GM12878 (cell line): ENCODE measurements at regions not wholly inside any gene's neighbourhood (a gene's known extent, or its start where the extent isn't known, plus 50 kb on each side); places are given as distances from the start of the nearest gene placed in this dataset.
A peak's percentile ranks its signal among the peaks of the same experiment; 100 is the strongest.

Source experiments
- ATAC-seq: fragments of 200-7000 bp; cut with Tn5 transposase; 3 replicates; pipeline ENCODE4 v1.9.1; 2020; ENCODE audit warnings: mild to moderate bottlenecking, moderate library complexity
- BruUV-seq: library from RNA; stranded (reverse); fragments of 400-500 nt; replicated peaks from 2 replicates; lab custom pipeline; 2021; lab: Mats Ljungman, UMichigan
- CTCF ChIA-PET: fragments of 300-600 bp; sonication (Branson Sonifier 250); formaldehyde crosslinking; extraction: SDS; loops from one replicate; lab custom pipeline; 2021; ENCODE audit warnings: inconsistent platforms; lab: Yijun Ruan, JAX
- POLR2A ChIA-PET: fragments of 350-600 bp; formaldehyde crosslinking; extraction: SDS; loops from one replicate; lab custom pipeline; 2021; ENCODE audit warnings: inconsistent platforms; lab: Charles Lee
- RAD21 ChIA-PET: fragments of 300-600 bp; sonication (Branson Sonifier 250); formaldehyde crosslinking; loops from one replicate; lab custom pipeline; 2023; ENCODE audit warnings: antibody characterized with exemption; ENCODE audit not compliant: unreplicated experiment; lab: Charles Lee
- SMC1A ChIA-PET: fragments of 300-600 bp; sonication (Branson Sonifier 250); formaldehyde crosslinking; loops from one replicate; lab custom pipeline; 2023; ENCODE audit not compliant: unreplicated experiment, uncharacterized antibody; lab: Charles Lee
- DNase-seq: peaks from one replicate; pipeline ENCODE4 v3.0.0-alpha.2; 2011; ENCODE audit warnings: low read depth, low spot score
- FAIRE-seq: peaks from 3 replicates; lab custom pipeline; 2011; peaks lifted over from hg19 to GRCh38; lab: Jason Lieb, UNC
- H2AFZ ChIP-seq: 2 replicates; pipeline ENCODE4 v1.6.0; 2011; ENCODE audit warnings: low read depth, low read length, control low read depth; ENCODE audit not compliant: control insufficient read depth
- H3K27ac ChIP-seq: 2 replicates; pipeline ENCODE4 v1.5.1; 2011; ENCODE audit warnings: control low read depth; ENCODE audit not compliant: control insufficient read depth, insufficient read depth
- H3K27me3 ChIP-seq, 2 experiments: replicated peaks in 1 of 2; 2 replicates each; pipeline versions ENCODE4 v1.6.0 to v1.6.1; 2011; ENCODE audit warnings: low read length in 1 of 2; ENCODE audit not compliant: control insufficient read depth in 2 of 2, insufficient read depth in 2 of 2
- H3K36me3 ChIP-seq, 2 experiments: 2 replicates each; pipeline ENCODE4 v1.5.1; 2011; ENCODE audit warnings: low read length in 1 of 2; ENCODE audit not compliant: control insufficient read depth in 2 of 2, insufficient read depth in 2 of 2
- H3K4me1 ChIP-seq: 2 replicates; pipeline ENCODE4 v1.6.1; 2011; ENCODE audit warnings: mild to moderate bottlenecking, low read length, moderate library complexity, mixed read lengths; ENCODE audit not compliant: control insufficient read depth, insufficient read depth
- H3K4me2 ChIP-seq: 2 replicates; pipeline ENCODE4 v1.6.0; 2011; ENCODE audit warnings: control low read depth; ENCODE audit not compliant: control insufficient read depth, insufficient read depth
- H3K4me3 ChIP-seq: fragments of 200-600 bp; sonication (generic); 2 replicates; pipeline ENCODE4 v1.5.1; 2016
- H3K79me2 ChIP-seq: 2 replicates; pipeline ENCODE4 v1.6.0; 2011; ENCODE audit warnings: low read length; ENCODE audit not compliant: control insufficient read depth, insufficient read depth
- H3K9ac ChIP-seq: 2 replicates; pipeline ENCODE4 v1.8.0; 2011; ENCODE audit warnings: low read length, control low read depth, mixed read lengths; ENCODE audit not compliant: control insufficient read depth, insufficient read depth
- H3K9me3 ChIP-seq: replicated peaks from 3 replicates; pipeline ENCODE4 v1.5.1; 2011; ENCODE audit warnings: mild to moderate bottlenecking, low read length; ENCODE audit not compliant: control insufficient read depth, insufficient read depth
- H4K20me1 ChIP-seq: 2 replicates; pipeline ENCODE4 v1.6.0; 2011; ENCODE audit not compliant: control insufficient read depth, insufficient read depth
- BCLAF1 ChIP-seq: fragments of 450-650 bp; IDR thresholded peaks from 2 replicates; pipeline ENCODE4 v1.6.1; 2017; ENCODE audit warnings: antibody characterized with exemption, mild to moderate bottlenecking, moderate library complexity
- BMI1 ChIP-seq: fragments of 450-650 bp; IDR thresholded peaks from 2 replicates; pipeline ENCODE4 v1.6.1; 2016; ENCODE audit warnings: mild to moderate bottlenecking, moderate library complexity, borderline replicate concordance
- CUX1 ChIP-seq: IDR thresholded peaks from 2 replicates; pipeline ENCODE4 v1.6.1; 2012; ENCODE audit warnings: improper control_type of control experiment, low read depth, low read length; ENCODE audit not compliant: insufficient replicate concordance
- NR2F1 ChIP-seq: fragments of 450-650 bp; conservative IDR thresholded peaks from 2 replicates; pipeline ENCODE4 v1.6.1; 2017; ENCODE audit warnings: mild to moderate bottlenecking
- POLR2AphosphoS2 ChIP-seq: IDR thresholded peaks from 2 replicates; pipeline ENCODE4 v1.6.1; 2011; ENCODE audit warnings: low read depth, mild to moderate bottlenecking, low read length, improper control_type of control experiment, moderate library complexity
- RAD21 ChIP-seq: IDR thresholded peaks from 2 replicates; pipeline ENCODE4 v1.6.1; 2011; ENCODE audit warnings: mild to moderate bottlenecking, low read depth, low read length, moderate library complexity; ENCODE audit not compliant: insufficient read depth
- TCF7 ChIP-seq: IDR thresholded peaks from 2 replicates; pipeline ENCODE4 v1.6.1; 2014; ENCODE audit warnings: antibody characterized with exemption, borderline replicate concordance
- ZNF687 ChIP-seq: fragments of 450-650 bp; IDR thresholded peaks from 2 replicates; pipeline ENCODE4 v1.6.1; 2017; ENCODE audit warnings: mild to moderate bottlenecking, moderate library complexity
- WGBS: methylation state at CpG from one replicate; pipeline ENCODE4 v1.1.6; 2016; ENCODE audit warnings: low lambda C conversion rate; ENCODE audit not compliant: insufficient replicate concordance, insufficient coverage; ENCODE audit errors: missing lambda C conversion rate; 5-methylcytosine and 5-hydroxymethylcytosine counted together
- in situ Hi-C: fragments of 300-500 bp; cut with MboI; formaldehyde crosslinking; loops from 9 replicates; pipeline ENCODE4 v1.14.3; 2018; ENCODE audit warnings: mixed read lengths
- intact Hi-C: fragments of 100-400 bp; cut with micrococcal nuclease; formaldehyde crosslinking; loops from one replicate; pipeline ENCODE4 v1.14.2; 2022; ENCODE audit not compliant: unreplicated experiment

GRCh38 chr9:99373912-99374311, 151.8 kb downstream of the SEC61B start:
- Histone ChIP-seq H3K27ac (no peak overlapping the region), H3K4me3 (no peak overlapping the region), H3K9ac (no peak overlapping the region), H3K4me1 (no peaks in the 10 kb centered on the region), H2AFZ (no peak overlapping the region), H3K9me3 (no peaks in the 10 kb centered on the region), H3K27me3 (no peaks in the 10 kb centered on the region; a peak in 1 of 4 replicates), H4K20me1 (no peaks in the 10 kb centered on the region), H3K4me2 (no peak overlapping the region), H3K36me3 (no peaks in the 10 kb centered on the region), H3K79me2 (no peaks in the 10 kb centered on the region)
- ChIA-PET CTCF (interaction anchor here (0.6 to 1.6 kb wide), 4 partner anchors 11 to 190 kb away, joined by 3 to 4 read pairs (median 3); no protein-coding TSS in a partner anchor), SMC1A (interaction anchor here (1.5 kb wide), 1 partner anchor 27 kb away, joined by 3 read pairs; no protein-coding TSS in a partner anchor), POLR2A (no interaction called here), RAD21 (interaction anchor here (0.7 to 1.0 kb wide), 2 partner anchors 17 to 142 kb away, joined by 3 read pairs; no protein-coding TSS in a partner anchor)
- WGBS: 33% methylated on average over 5 of the region's 5 CpGs
- FAIRE-seq (no peak), ATAC-seq (no peak), DNase-seq (no peak)
- in situ Hi-C loops: no loop called here
- intact Hi-C loops: no loop called here
- no TSS peak for BruUV-seq
- 0 out of 2 replicates have a peak, but pooled peaks have one; percentile 22 for TF ChIP-seq BMI1
- no peak for TF ChIP-seq CUX1
- no peak for TF ChIP-seq RAD21
- TF ChIP-seq ZNF687: no peak
- TF ChIP-seq TCF7: no peak
- TF ChIP-seq NR2F1: no peak
- no peak for TF ChIP-seq BCLAF1
- TF ChIP-seq POLR2AphosphoS2: no peak
